ENCODE measurements at regions not wholly inside any gene's neighbourhood (a gene's known extent, or its start where the extent isn't known, plus 50 kb on each side); places are given as distances from the start of the nearest gene placed in this dataset.

DNA sequence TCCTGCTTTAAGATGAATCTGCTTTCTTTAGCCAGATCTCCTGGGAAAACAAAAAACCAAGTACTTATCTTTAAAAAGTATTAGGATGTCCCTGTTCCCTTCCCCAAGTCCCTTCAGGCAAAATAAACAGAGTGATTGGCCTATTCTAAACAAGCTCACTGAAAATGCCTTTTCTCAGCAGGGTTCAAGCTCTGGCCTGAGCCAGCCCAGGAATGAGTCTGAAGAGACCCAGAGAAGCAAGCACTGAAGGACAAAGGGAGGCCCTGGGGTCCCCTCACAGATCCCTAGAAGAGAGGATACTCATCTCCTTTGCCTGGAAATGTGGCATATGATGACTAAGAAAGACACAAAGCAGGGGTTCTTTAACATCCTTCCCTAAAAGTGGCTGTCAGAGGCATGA, 66.8 kb upstream of the MAP1B start:
- intact Hi-C loops (cut with micrococcal nuclease; ENCODE audit: unreplicated experiment): no loop called here
- ChIA-PET POLR2A (ENCODE audit: low non-redundant PET) (no interaction called here), CTCF (no interaction called here)
- TF ChIP-seq EZH2 (IDR thresholded peaks at IDR 0.05; ENCODE audit: borderline replicate concordance, low read depth, low read length, poor library complexity, severe bottlenecking): no peak
- TF ChIP-seq, protein P1, sequence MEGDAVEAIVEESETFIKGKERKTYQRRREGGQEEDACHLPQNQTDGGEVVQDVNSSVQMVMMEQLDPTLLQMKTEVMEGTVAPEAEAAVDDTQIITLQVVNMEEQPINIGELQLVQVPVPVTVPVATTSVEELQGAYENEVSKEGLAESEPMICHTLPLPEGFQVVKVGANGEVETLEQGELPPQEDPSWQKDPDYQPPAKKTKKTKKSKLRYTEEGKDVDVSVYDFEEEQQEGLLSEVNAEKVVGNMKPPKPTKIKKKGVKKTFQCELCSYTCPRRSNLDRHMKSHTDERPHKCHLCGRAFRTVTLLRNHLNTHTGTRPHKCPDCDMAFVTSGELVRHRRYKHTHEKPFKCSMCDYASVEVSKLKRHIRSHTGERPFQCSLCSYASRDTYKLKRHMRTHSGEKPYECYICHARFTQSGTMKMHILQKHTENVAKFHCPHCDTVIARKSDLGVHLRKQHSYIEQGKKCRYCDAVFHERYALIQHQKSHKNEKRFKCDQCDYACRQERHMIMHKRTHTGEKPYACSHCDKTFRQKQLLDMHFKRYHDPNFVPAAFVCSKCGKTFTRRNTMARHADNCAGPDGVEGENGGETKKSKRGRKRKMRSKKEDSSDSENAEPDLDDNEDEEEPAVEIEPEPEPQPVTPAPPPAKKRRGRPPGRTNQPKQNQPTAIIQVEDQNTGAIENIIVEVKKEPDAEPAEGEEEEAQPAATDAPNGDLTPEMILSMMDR (conservative IDR thresholded peaks at IDR 0.05; ENCODE audit: low read depth, low read length): no peak
- H3K36me3 ChIP-seq (ENCODE audit: insufficient read depth, low read length, poor library complexity, severe bottlenecking): no peaks in the 10 kb centered on the region
- peaks cover 27% of the 10 kb centered on the region for H3K27me3 ChIP-seq (replicated peaks; ENCODE audit: insufficient read depth, low read depth, low read length, poor library complexity)
- H3K4me1 ChIP-seq (ENCODE audit: insufficient read depth, low read length, poor library complexity, severe bottlenecking): no peaks in the 10 kb centered on the region
- no TSS peak for BruUV-seq (replicated peaks)
- no peak for DNase-seq (ENCODE audit: low spot score)
- no peak overlapping the region for H3K27ac ChIP-seq (ENCODE audit: low read depth, low read length, poor library complexity, severe bottlenecking)
- H3K4me3 ChIP-seq (ENCODE audit: low read depth, low read length, poor library complexity, severe bottlenecking): no peak overlapping the region
- H3K9me3 ChIP-seq (ENCODE audit: low read depth, low read length, poor library complexity, severe bottlenecking): no peaks in the 10 kb centered on the region

DNA sequence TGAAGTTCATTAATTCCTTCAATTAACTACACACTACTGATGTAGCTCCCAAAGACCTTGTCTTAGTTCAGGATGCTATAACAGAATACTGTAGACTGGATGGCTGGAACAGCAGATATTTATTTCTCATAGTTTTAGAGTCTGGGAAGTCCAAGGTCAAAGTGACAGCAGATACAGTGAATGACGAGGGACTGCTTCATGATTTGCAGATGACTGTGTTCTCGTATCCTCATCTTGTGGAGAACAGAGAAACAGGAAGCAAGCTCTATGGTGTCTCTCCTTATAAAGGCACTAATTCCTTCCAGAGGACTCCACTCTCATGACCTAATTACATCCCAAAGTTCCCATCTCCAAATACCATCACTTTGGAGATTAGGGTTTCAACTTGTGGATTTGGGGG, 65.6 kb upstream of the MAP1B start:
- ChIA-PET CTCF (no interaction called here), POLR2A (ENCODE audit: low non-redundant PET) (no interaction called here)
- BruUV-seq (replicated peaks): no TSS peak
- H3K4me3 ChIP-seq (ENCODE audit: low read depth, low read length, poor library complexity, severe bottlenecking): no peak overlapping the region
- peaks cover 21% of the 10 kb centered on the region for H3K27me3 ChIP-seq (replicated peaks; ENCODE audit: insufficient read depth, low read depth, low read length, poor library complexity)
- no peak for DNase-seq (ENCODE audit: low spot score)
- intact Hi-C loops (cut with micrococcal nuclease; ENCODE audit: unreplicated experiment): no loop called here
- no peak overlapping the region for H3K27ac ChIP-seq (ENCODE audit: low read depth, low read length, poor library complexity, severe bottlenecking)
- no peak for TF ChIP-seq EZH2 (IDR thresholded peaks at IDR 0.05; ENCODE audit: borderline replicate concordance, low read depth, low read length, poor library complexity, severe bottlenecking)
- TF ChIP-seq, protein P1 (conservative IDR thresholded peaks at IDR 0.05; ENCODE audit: low read depth, low read length): no peak
- no peaks in the 10 kb centered on the region for H3K36me3 ChIP-seq (ENCODE audit: insufficient read depth, low read length, poor library complexity, severe bottlenecking)
- H3K9me3 ChIP-seq (ENCODE audit: low read depth, low read length, poor library complexity, severe bottlenecking): no peaks in the 10 kb centered on the region
- H3K4me1 ChIP-seq (ENCODE audit: insufficient read depth, low read length, poor library complexity, severe bottlenecking): no peaks in the 10 kb centered on the region

DNA sequence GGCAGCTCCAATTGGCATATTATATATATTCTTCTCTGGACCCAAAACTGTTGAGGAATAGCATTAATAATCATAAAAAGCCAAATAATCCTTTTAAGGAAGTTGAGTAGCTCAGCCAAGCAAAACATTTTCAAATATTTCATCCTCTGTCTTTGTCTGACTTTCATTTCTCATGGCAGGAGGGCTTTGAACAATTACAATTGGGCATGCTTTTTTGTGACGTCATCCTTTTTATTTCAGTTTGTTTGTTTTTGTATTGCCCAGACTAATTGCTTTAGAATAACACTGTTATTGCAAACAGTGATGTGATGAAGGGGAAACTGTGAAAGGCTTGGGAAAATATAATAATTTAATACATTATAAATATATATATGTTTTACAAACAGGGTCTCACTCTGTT, 65.2 kb upstream of the MAP1B start:
- no peak for TF ChIP-seq EZH2 (IDR thresholded peaks at IDR 0.05; ENCODE audit: borderline replicate concordance, low read depth, low read length, poor library complexity, severe bottlenecking)
- TF ChIP-seq, protein P1 (conservative IDR thresholded peaks at IDR 0.05; ENCODE audit: low read depth, low read length): no peak
- H3K9me3 ChIP-seq (ENCODE audit: low read depth, low read length, poor library complexity, severe bottlenecking): no peaks in the 10 kb centered on the region
- no peaks in the 10 kb centered on the region for H3K36me3 ChIP-seq (ENCODE audit: insufficient read depth, low read length, poor library complexity, severe bottlenecking)
- DNase-seq (ENCODE audit: low spot score): no peak
- H3K4me1 ChIP-seq (ENCODE audit: insufficient read depth, low read length, poor library complexity, severe bottlenecking): no peaks in the 10 kb centered on the region
- no TSS peak for BruUV-seq (replicated peaks)
- intact Hi-C loops (cut with micrococcal nuclease; ENCODE audit: unreplicated experiment): no loop called here
- no peak overlapping the region for H3K27ac ChIP-seq (ENCODE audit: low read depth, low read length, poor library complexity, severe bottlenecking)
- H3K4me3 ChIP-seq (ENCODE audit: low read depth, low read length, poor library complexity, severe bottlenecking): no peak overlapping the region
- ChIA-PET CTCF (no interaction called here), POLR2A (ENCODE audit: low non-redundant PET) (no interaction called here)
- H3K27me3 ChIP-seq (replicated peaks; ENCODE audit: insufficient read depth, low read depth, low read length, poor library complexity): peaks cover 23% of the 10 kb centered on the region
